OCI-LY7 (cell line): ENCODE measurements at regions not wholly inside any gene's neighbourhood (a gene's known extent, or its start where the extent isn't known, plus 50 kb on each side); places are given as distances from the start of the nearest gene placed in this dataset.

Source experiments
- BruUV-seq: library from RNA; stranded (reverse); fragments of 400-500 nt; replicated peaks from 2 replicates; lab custom pipeline; 2021; lab: Mats Ljungman, UMichigan
- CTCF ChIA-PET: fragments of 300-600 bp; sonication (Branson Sonifier 250); formaldehyde crosslinking; loops from one replicate; lab custom pipeline; 2022; ENCODE audit warnings: antibody characterized with exemption; ENCODE audit not compliant: unreplicated experiment; lab: Charles Lee
- POLR2A ChIA-PET: fragments of 300-600 bp; sonication (Branson Sonifier 250); formaldehyde crosslinking; loops from one replicate; lab custom pipeline; 2022; ENCODE audit warnings: antibody characterized with exemption; lab: Charles Lee
- DNase-seq: peaks from one replicate; pipeline ENCODE4 v3.0.0-alpha.2; 2015; ENCODE audit warnings: low spot score
- H2AFZ ChIP-seq: fragments of 200-600 bp; sonication (generic), shearing (Covaris generic); 2 replicates; pipeline ENCODE4 v1.6.1; 2014; ENCODE audit warnings: mild to moderate bottlenecking, antibody characterized with exemption, low read length, moderate library complexity
- H3K27ac ChIP-seq: fragments of 200-600 bp; sonication (generic); 2 replicates; pipeline ENCODE4 v1.5.1; 2014; ENCODE audit warnings: mixed run types, low read depth, mild to moderate bottlenecking, moderate library complexity, low read length, inconsistent platforms; ENCODE audit not compliant: poor library complexity, severe bottlenecking
- H3K36me3 ChIP-seq: fragments of 200-600 bp; sonication (generic); 2 replicates; pipeline ENCODE4 v1.6.1; 2014; ENCODE audit warnings: mild to moderate bottlenecking, antibody characterized with exemption, low read length, moderate library complexity, mixed read lengths; ENCODE audit not compliant: insufficient read depth
- H3K4me1 ChIP-seq: fragments of 200-600 bp; sonication (generic); 2 replicates; pipeline ENCODE4 v1.5.1; 2014; ENCODE audit warnings: mild to moderate bottlenecking, low read length; ENCODE audit not compliant: insufficient read depth, poor library complexity, severe bottlenecking
- H3K4me2 ChIP-seq: fragments of 200-600 bp; sonication (generic); 2 replicates; pipeline ENCODE4 v1.6.1; 2014; ENCODE audit warnings: mild to moderate bottlenecking, low read length
- H3K4me3 ChIP-seq: fragments of 200-600 bp; sonication (generic); 2 replicates; pipeline ENCODE4 v1.5.1; 2014; ENCODE audit warnings: mild to moderate bottlenecking, low read depth, low read length; ENCODE audit not compliant: poor library complexity, severe bottlenecking
- H3K79me2 ChIP-seq: fragments of 200-600 bp; sonication (generic); 2 replicates; pipeline ENCODE4 v1.6.1; 2016; ENCODE audit warnings: low read depth, mild to moderate bottlenecking, low read length, moderate library complexity, mixed read lengths; ENCODE audit not compliant: insufficient read depth
- H3K9me2 ChIP-seq: fragments of 200-600 bp; sonication (generic); 2 replicates; pipeline ENCODE4 v1.6.1; 2016; ENCODE audit warnings: mild to moderate bottlenecking, low read length, mixed read lengths; ENCODE audit not compliant: insufficient read depth
- H3K9me3 ChIP-seq: fragments of 200-600 bp; sonication (generic); 2 replicates; pipeline ENCODE4 v1.6.1; 2014; ENCODE audit warnings: mild to moderate bottlenecking, mixed run types, low read length, mixed read lengths
- H4K20me1 ChIP-seq: fragments of 200-600 bp; sonication (generic); 2 replicates; pipeline ENCODE4 v1.6.1; 2014; ENCODE audit warnings: mild to moderate bottlenecking, antibody characterized with exemption, low read length, moderate library complexity, mixed read lengths; ENCODE audit not compliant: insufficient read depth
- EZH2phosphoT487 ChIP-seq: fragments of 200-600 bp; sonication (generic); IDR thresholded peaks from 2 replicates; pipeline ENCODE4 v1.6.1; 2018; ENCODE audit warnings: low read depth, borderline replicate concordance, mild to moderate bottlenecking, mixed run types, antibody characterized with exemption, low read length, moderate library complexity, mixed read lengths
- intact Hi-C: fragments of 100-400 bp; cut with micrococcal nuclease; formaldehyde crosslinking; loops from one replicate; pipeline ENCODE4 v1.10.0; 2022; ENCODE audit not compliant: unreplicated experiment
- TF ChIP-seq, protein P1 (sequence below): fragments of 200-600 bp; sonication (generic); conservative IDR thresholded peaks from 2 replicates; pipeline ENCODE4 v1.5.1; 2014; ENCODE audit warnings: mild to moderate bottlenecking, antibody characterized with exemption, low read length, moderate library complexity, mixed read lengths

DNA sequence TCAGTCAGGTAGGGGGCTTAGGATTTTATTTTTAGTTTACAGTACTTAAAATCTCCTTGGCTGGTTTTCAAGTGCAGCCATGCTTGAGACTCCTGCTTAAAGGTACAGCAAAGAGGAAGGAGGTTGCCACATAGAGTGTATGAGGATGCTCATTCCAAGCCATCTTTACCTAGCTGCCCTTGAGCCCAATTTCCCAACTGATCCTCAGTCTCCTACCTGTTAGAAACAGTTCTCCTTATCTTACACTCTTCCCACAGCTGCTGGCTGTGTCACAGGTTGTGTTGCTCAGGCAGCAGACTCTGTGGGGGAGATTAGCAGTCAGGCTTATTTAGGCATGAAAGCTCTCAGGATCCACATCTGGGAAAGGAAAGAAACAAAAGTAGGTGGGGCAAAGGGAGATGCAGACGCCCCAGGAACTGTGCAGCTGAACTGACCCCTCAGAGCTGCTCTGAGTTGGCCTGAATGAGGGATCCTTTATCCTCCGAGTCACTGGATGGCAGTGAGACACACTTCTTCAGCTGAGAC is 95.1 kb downstream of the NMUR2 start:
- ChIA-PET POLR2A (no interaction called here), CTCF (no interaction called here)
- Histone ChIP-seq H3K79me2 (no peaks in the 10 kb centered on the region), H3K4me3 (no peak overlapping the region), H4K20me1 (no peaks in the 10 kb centered on the region), H3K36me3 (no peaks in the 10 kb centered on the region), H3K27ac (no peak overlapping the region), H3K9me3 (no peaks in the 10 kb centered on the region), H3K4me1 (no peaks in the 10 kb centered on the region), H2AFZ (no peak overlapping the region), H3K9me2 (no peaks in the 10 kb centered on the region), H3K4me2 (no peak overlapping the region)
- BruUV-seq: no TSS peak
- no peak for DNase-seq
- TF ChIP-seq, protein P1, sequence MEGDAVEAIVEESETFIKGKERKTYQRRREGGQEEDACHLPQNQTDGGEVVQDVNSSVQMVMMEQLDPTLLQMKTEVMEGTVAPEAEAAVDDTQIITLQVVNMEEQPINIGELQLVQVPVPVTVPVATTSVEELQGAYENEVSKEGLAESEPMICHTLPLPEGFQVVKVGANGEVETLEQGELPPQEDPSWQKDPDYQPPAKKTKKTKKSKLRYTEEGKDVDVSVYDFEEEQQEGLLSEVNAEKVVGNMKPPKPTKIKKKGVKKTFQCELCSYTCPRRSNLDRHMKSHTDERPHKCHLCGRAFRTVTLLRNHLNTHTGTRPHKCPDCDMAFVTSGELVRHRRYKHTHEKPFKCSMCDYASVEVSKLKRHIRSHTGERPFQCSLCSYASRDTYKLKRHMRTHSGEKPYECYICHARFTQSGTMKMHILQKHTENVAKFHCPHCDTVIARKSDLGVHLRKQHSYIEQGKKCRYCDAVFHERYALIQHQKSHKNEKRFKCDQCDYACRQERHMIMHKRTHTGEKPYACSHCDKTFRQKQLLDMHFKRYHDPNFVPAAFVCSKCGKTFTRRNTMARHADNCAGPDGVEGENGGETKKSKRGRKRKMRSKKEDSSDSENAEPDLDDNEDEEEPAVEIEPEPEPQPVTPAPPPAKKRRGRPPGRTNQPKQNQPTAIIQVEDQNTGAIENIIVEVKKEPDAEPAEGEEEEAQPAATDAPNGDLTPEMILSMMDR: no peak
- no peak for TF ChIP-seq EZH2phosphoT487
- intact Hi-C loops: no loop called here

DNA sequence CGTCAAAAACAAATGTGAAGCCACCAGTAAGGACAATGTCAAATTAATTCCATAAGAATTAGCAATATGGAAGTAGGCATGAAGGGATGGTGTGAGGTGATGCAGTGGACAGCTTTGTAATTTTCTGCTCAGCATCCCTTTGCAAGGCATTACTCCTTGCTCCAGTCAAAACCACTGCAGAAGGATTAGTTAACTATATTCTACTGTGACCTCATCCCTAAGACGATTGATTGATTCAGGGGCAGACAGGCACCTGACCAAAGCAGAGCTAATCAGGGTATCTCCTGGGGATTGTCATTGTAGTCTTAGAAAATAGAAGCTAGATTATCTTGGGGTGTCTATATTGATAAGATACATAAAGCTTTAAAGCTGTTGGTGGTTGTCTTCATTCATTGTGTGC is 98.7 kb downstream of the NMUR2 start:
- no TSS peak for BruUV-seq
- Histone ChIP-seq H3K36me3 (no peaks in the 10 kb centered on the region), H3K4me1 (no peaks in the 10 kb centered on the region), H3K4me2 (no peak overlapping the region), H3K79me2 (no peaks in the 10 kb centered on the region), H3K9me3 (no peaks in the 10 kb centered on the region), H3K27ac (no peak overlapping the region), H3K4me3 (no peak overlapping the region), H2AFZ (no peak overlapping the region), H3K9me2 (no peaks in the 10 kb centered on the region), H4K20me1 (no peaks in the 10 kb centered on the region)
- TF ChIP-seq, protein P1: no peak
- no peak for TF ChIP-seq EZH2phosphoT487
- CTCF ChIA-PET: no interaction called here
- DNase-seq: no peak
- intact Hi-C loops: no loop called here
- POLR2A ChIA-PET: interaction anchor here (1.8 kb wide), 1 partner anchor 8 kb away, joined by 4 read pairs; no protein-coding TSS in a partner anchor

DNA sequence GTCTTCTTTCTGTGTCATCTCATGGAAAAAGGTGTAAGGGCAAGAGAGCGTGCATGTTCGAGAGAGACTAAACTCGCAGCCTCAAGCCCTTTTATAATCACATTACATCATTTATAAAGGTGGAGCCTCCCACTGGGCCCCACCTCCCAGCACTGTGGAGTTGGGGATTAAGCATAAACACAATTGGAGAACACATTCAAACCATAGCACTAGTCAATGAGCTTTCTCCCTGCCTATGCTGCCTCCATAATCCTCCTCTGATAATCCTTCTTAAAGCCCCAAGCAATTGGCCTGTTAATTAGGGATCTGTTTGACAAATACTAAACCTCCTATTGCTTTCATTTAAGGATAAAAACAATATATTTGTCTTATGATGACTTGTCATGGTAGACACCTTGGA is 99.6 kb downstream of the NMUR2 start:
- no peak overlapping the region for H3K4me2 ChIP-seq
- no peaks in the 10 kb centered on the region for H3K9me3 ChIP-seq
- H3K36me3 ChIP-seq: no peaks in the 10 kb centered on the region
- H3K79me2 ChIP-seq: no peaks in the 10 kb centered on the region
- H3K4me1 ChIP-seq: no peaks in the 10 kb centered on the region
- no peak overlapping the region for H3K4me3 ChIP-seq
- no peak for DNase-seq
- intact Hi-C loops: no loop called here
- H3K9me2 ChIP-seq: no peaks in the 10 kb centered on the region
- H4K20me1 ChIP-seq: no peaks in the 10 kb centered on the region
- no peak overlapping the region for H2AFZ ChIP-seq
- ChIA-PET CTCF (no interaction called here), POLR2A (interaction anchor here (1.8 kb wide), 1 partner anchor 9 kb away, joined by 4 read pairs; no protein-coding TSS in a partner anchor)
- TF ChIP-seq, protein P1: no peak
- no peak for TF ChIP-seq EZH2phosphoT487
- no peak overlapping the region for H3K27ac ChIP-seq
- BruUV-seq: no TSS peak
